Neural progenitor cell (in vitro differentiated cells): ENCODE measurements at regions not wholly inside any gene's neighbourhood (a gene's known extent, or its start where the extent isn't known, plus 50 kb on each side); places are given as distances from the start of the nearest gene placed in this dataset.

Experiments used
- EZH2 ChIP-seq: fragments of 200-600 bp; sonication (generic); IDR thresholded peaks from 2 replicates; pipeline ENCODE4 v1.6.1; 2017; ENCODE audit warnings: antibody characterized with exemption, mild to moderate bottlenecking, moderate library complexity
- EZH2phosphoT487 ChIP-seq: fragments of 200-600 bp; sonication (generic); IDR thresholded peaks from 2 replicates; pipeline ENCODE4 v1.6.1; 2017; ENCODE audit warnings: antibody characterized with exemption
- TF ChIP-seq, protein P1 (sequence below): fragments of 200-600 bp; sonication (generic); IDR thresholded peaks from 2 replicates; pipeline ENCODE4 v1.5.1; 2017; ENCODE audit warnings: antibody characterized with exemption, mild to moderate bottlenecking

- TF ChIP-seq, protein P1, sequence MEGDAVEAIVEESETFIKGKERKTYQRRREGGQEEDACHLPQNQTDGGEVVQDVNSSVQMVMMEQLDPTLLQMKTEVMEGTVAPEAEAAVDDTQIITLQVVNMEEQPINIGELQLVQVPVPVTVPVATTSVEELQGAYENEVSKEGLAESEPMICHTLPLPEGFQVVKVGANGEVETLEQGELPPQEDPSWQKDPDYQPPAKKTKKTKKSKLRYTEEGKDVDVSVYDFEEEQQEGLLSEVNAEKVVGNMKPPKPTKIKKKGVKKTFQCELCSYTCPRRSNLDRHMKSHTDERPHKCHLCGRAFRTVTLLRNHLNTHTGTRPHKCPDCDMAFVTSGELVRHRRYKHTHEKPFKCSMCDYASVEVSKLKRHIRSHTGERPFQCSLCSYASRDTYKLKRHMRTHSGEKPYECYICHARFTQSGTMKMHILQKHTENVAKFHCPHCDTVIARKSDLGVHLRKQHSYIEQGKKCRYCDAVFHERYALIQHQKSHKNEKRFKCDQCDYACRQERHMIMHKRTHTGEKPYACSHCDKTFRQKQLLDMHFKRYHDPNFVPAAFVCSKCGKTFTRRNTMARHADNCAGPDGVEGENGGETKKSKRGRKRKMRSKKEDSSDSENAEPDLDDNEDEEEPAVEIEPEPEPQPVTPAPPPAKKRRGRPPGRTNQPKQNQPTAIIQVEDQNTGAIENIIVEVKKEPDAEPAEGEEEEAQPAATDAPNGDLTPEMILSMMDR: no peak
- TF ChIP-seq EZH2 (no peak), EZH2phosphoT487 (no peak)
These were observed 189.6 kb upstream of the PARD3B start for GRCh38 chr2:204355688-204356087.
